ENCODE measurements at regions not wholly inside any gene's neighbourhood (a gene's known extent, or its start where the extent isn't known, plus 50 kb on each side); places are given as distances from the start of the nearest gene placed in this dataset.

DNA sequence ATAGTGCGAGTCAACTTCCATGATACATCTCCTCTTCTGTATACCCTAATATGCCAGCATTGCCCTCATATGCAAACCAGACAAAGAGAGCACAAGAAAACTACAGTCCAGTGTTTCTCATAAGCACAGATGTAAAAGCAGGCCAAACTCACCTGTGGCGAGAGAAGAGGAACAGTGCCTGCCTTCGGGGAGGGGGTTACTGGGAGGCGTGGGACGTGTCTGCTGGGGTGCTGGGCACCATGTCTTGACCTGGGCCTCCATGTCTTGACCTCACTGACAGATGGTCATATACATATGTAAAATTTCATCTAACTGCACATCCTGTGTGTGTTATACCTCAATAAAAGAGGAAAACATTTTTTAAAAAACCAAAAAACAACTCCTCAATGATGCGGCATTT lies 159.3 kb upstream of the PPP1R26 start:
- POLR2A ChIA-PET = no interaction called here
- intact Hi-C loops (cut with micrococcal nuclease) = no loop called here
- Histone ChIP-seq H3K4me3 (ENCODE audit: control extremely low read depth in 1 of 5, extremely low read depth in 1 of 5, insufficient read depth in 1 of 5, low read depth in 2 of 5, low read length in 4 of 5) (no peak overlapping the region), H3K36me3 (replicated peaks in 1 of 2; ENCODE audit: control extremely low read depth in 1 of 2, control insufficient read depth in 1 of 2, extremely low read depth in 1 of 2, insufficient read depth in 2 of 2, low read length in 1 of 2) (no peaks in the 10 kb centered on the region), H3K27me3 (replicated peaks in 1 of 4; ENCODE audit: control extremely low read depth in 1 of 4, control insufficient read depth in 3 of 4, insufficient read depth in 4 of 4, low read length in 3 of 4) (no peaks in the 10 kb centered on the region), H3K9me3 (ENCODE audit: control extremely low read depth in 1 of 3, control insufficient read depth in 2 of 3, insufficient read depth in 1 of 3, low read length in 2 of 3) (no peaks in the 10 kb centered on the region), H3K9ac (ENCODE audit: low read length) (no peak overlapping the region), H2AFZ (ENCODE audit: insufficient read depth, low read depth, low read length, poor library complexity, severe bottlenecking) (no peak overlapping the region), H3K4me1 (ENCODE audit: control insufficient read depth in 2 of 2, insufficient read depth in 2 of 2, low read length in 2 of 2) (no peaks in the 10 kb centered on the region), H3K79me2 (ENCODE audit: control insufficient read depth, insufficient read depth, low read length) (no peaks in the 10 kb centered on the region), H3K27ac (ENCODE audit: low read length in 2 of 2) (no peak overlapping the region), H3K4me2 (replicated peaks; ENCODE audit: low read depth, low read length, poor library complexity, severe bottlenecking) (no peak overlapping the region), H4K20me1 (ENCODE audit: control insufficient read depth, insufficient read depth, low read length, poor library complexity, severe bottlenecking) (no peaks in the 10 kb centered on the region)
- no peak overlapping the region for H3K27ac Mint-ChIP-seq
- H3K4me1 Mint-ChIP-seq = no peaks in the 10 kb centered on the region
- no peaks in the 10 kb centered on the region for H3K9me3 Mint-ChIP-seq (ENCODE audit: insufficient read depth)
- DNase-seq (no peak), ATAC-seq (ENCODE audit: low read depth) (no peak)
- 94% methylated on average over 3 of the region's 6 CpGs for WGBS (ENCODE audit: insufficient coverage)
- peaks cover 3% of the 10 kb centered on the region for H3K27me3 Mint-ChIP-seq
- TF ChIP-seq EZH2 (IDR thresholded peaks at IDR 0.05; ENCODE audit: borderline replicate concordance, insufficient read depth, low read depth, low read length, poor library complexity, severe bottlenecking) = no peak
- TF ChIP-seq, protein P1, sequence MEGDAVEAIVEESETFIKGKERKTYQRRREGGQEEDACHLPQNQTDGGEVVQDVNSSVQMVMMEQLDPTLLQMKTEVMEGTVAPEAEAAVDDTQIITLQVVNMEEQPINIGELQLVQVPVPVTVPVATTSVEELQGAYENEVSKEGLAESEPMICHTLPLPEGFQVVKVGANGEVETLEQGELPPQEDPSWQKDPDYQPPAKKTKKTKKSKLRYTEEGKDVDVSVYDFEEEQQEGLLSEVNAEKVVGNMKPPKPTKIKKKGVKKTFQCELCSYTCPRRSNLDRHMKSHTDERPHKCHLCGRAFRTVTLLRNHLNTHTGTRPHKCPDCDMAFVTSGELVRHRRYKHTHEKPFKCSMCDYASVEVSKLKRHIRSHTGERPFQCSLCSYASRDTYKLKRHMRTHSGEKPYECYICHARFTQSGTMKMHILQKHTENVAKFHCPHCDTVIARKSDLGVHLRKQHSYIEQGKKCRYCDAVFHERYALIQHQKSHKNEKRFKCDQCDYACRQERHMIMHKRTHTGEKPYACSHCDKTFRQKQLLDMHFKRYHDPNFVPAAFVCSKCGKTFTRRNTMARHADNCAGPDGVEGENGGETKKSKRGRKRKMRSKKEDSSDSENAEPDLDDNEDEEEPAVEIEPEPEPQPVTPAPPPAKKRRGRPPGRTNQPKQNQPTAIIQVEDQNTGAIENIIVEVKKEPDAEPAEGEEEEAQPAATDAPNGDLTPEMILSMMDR (IDR thresholded peaks at IDR 0.05) = no peak
- no peak overlapping the region for H3K4me3 Mint-ChIP-seq
- CTCF ChIA-PET = no interaction called here

DNA sequence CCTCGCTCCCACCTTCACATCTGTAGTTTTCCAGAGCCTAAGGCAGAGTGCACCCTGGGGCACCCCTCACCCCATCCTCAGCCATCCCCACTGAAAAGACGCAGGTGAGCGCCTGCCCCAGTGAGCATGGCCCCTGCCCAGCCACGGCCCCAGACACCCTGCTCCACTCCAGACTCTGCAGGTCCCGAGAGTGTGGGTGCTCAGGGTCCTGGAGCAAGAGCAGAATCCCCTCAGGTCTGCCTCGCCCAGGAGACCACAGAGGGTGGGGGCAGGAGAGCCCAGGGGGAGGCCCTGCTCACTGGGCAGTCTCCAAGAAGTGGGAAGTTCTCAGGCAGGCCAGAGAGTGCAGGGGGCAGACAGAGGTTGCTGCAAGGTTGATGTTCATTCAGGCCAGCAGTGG lies 158.6 kb upstream of the PPP1R26 start:
- Mint-ChIP-seq H3K27me3 (peaks cover 3% of the 10 kb centered on the region), H3K27ac (no peak overlapping the region), H3K9me3 (ENCODE audit: insufficient read depth) (no peaks in the 10 kb centered on the region), H3K4me1 (no peaks in the 10 kb centered on the region), H3K4me3 (no peak overlapping the region)
- ATAC-seq (ENCODE audit: low read depth) (no peak), DNase-seq (no peak)
- Histone ChIP-seq H3K9ac (ENCODE audit: low read length) (no peak overlapping the region), H3K9me3 (ENCODE audit: control extremely low read depth in 1 of 3, control insufficient read depth in 2 of 3, insufficient read depth in 1 of 3, low read length in 2 of 3) (peaks cover 0 to 1% (median 0%) of the 10 kb centered on the region in 3 donors), H3K36me3 (replicated peaks in 1 of 2; ENCODE audit: control extremely low read depth in 1 of 2, control insufficient read depth in 1 of 2, extremely low read depth in 1 of 2, insufficient read depth in 2 of 2, low read length in 1 of 2) (no peaks in the 10 kb centered on the region), H3K27me3 (replicated peaks in 1 of 4; ENCODE audit: control extremely low read depth in 1 of 4, control insufficient read depth in 3 of 4, insufficient read depth in 4 of 4, low read length in 3 of 4) (no peaks in the 10 kb centered on the region), H3K79me2 (ENCODE audit: control insufficient read depth, insufficient read depth, low read length) (no peaks in the 10 kb centered on the region), H3K4me3 (ENCODE audit: control extremely low read depth in 1 of 5, extremely low read depth in 1 of 5, insufficient read depth in 1 of 5, low read depth in 2 of 5, low read length in 4 of 5) (no peak overlapping the region), H3K4me1 (ENCODE audit: control insufficient read depth in 2 of 2, insufficient read depth in 2 of 2, low read length in 2 of 2) (no peaks in the 10 kb centered on the region), H2AFZ (ENCODE audit: insufficient read depth, low read depth, low read length, poor library complexity, severe bottlenecking) (no peak overlapping the region), H3K4me2 (replicated peaks; ENCODE audit: low read depth, low read length, poor library complexity, severe bottlenecking) (no peak overlapping the region), H3K27ac (ENCODE audit: low read length in 2 of 2) (no peak overlapping the region), H4K20me1 (ENCODE audit: control insufficient read depth, insufficient read depth, low read length, poor library complexity, severe bottlenecking) (no peaks in the 10 kb centered on the region)
- CTCF ChIA-PET = no interaction called here
- WGBS (ENCODE audit: insufficient coverage) = 77% methylated on average over 6 of the region's 6 CpGs
- no peak for TF ChIP-seq EZH2 (IDR thresholded peaks at IDR 0.05; ENCODE audit: borderline replicate concordance, insufficient read depth, low read depth, low read length, poor library complexity, severe bottlenecking)
- TF ChIP-seq, protein P1 (IDR thresholded peaks at IDR 0.05) = no peak
- POLR2A ChIA-PET = no interaction called here
- intact Hi-C loops (cut with micrococcal nuclease) = no loop called here
